Body of pancreas (tissue), 4 donors: ENCODE measurements at regions not wholly inside any gene's neighbourhood (a gene's known extent, or its start where the extent isn't known, plus 50 kb on each side); places are given as distances from the start of the nearest gene placed in this dataset.

Source experiments
- CTCF ChIP-seq, 7 experiments: fragments of 450-650 bp in 4 of 7; fragments of 200-600 bp in 3 of 7; sonication (generic) in 3 of 7; IDR thresholded peaks; one replicate each; pipeline ENCODE4 v1.5.1; 2016 to 2019; ENCODE audit warnings: antibody characterized with exemption in 7 of 7
- POLR2A ChIP-seq, 3 donors: fragments of 450-650 bp; IDR thresholded peaks; one replicate each; pipeline ENCODE4 v1.6.1; 2016; ENCODE audit warnings: antibody characterized with exemption in 3 of 3, mild to moderate bottlenecking in 2 of 3

DNA sequence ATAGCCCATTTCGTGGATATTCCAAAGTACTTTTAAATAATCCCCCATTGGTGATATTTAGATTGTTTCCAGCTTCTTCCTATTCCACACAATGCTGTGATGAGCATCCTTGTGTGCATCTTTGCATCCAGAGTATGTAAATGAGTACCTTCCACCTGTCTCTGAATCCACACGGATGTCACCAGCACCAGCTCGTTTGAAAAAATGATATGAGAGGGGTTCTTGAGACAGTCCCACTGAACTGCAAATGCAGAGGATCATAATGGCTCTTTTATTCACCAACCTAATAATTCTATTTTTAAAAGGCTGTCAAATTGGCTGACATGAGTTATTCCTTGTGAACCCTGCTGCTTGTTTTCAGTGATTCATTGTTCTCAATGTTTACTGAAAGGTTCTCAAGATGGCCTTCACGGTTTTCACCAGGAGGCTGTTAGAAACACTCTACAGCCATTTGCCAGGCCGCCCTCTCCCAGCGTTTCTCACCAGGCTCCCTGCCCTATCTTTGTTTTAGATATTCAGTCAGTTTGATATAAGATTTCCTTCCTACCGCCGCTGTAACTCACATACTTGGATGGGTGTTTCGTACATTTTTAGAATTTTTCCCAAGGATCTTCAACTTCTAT is 96.7 kb upstream of the PTPRG start:
- TF ChIP-seq CTCF (IDR thresholded peaks at IDR 0.05): no peak
- TF ChIP-seq POLR2A (IDR thresholded peaks at IDR 0.05): no peak
